ENCODE measurements at regions not wholly inside any gene's neighbourhood (a gene's known extent, or its start where the extent isn't known, plus 50 kb on each side); places are given as distances from the start of the nearest gene placed in this dataset.

DNA sequence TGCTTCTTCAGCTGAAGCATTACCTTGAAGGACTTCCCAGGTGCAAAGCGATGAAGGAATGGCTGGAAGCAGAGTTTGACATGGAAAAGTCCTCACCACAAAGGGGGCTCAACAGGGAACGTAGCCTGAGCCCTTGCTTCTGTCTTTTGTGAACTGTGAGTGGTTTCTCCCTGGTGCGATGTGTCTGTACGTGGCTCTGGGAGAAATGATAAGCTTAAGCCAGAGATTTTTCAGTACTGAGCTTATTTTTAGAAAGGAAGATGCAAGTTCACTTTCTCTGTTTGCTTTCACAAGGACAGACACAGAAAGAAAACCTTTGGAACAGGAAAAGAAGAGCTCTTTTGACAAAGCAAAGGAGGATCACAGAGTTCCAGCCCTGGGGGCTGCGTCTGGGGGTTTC is 79.4 kb downstream of the DACT2 start:
- Histone ChIP-seq H3K79me2 (ENCODE audit: insufficient read depth, low read length) (no peaks in the 10 kb centered on the region), H3K36me3 (replicated peaks in 1 of 2; ENCODE audit: control insufficient read depth in 1 of 2, insufficient read depth in 2 of 2, low read length in 2 of 2) (no peaks in the 10 kb centered on the region), H3K9ac (ENCODE audit: insufficient read depth, low read length, poor library complexity, severe bottlenecking) (no peak overlapping the region), H3K9me3 (replicated peaks in 1 of 2; ENCODE audit: control insufficient read depth in 1 of 2, insufficient read depth in 1 of 2, low read length in 2 of 2) (no peaks in the 10 kb centered on the region), H2AFZ (ENCODE audit: insufficient read depth, low read depth, low read length, poor library complexity, severe bottlenecking) (no peak overlapping the region), H4K20me1 (ENCODE audit: insufficient read depth, low read length) (no peaks in the 10 kb centered on the region), H3K27ac (ENCODE audit: low read depth in 1 of 2, low read length in 2 of 2) (no peak overlapping the region), H3K4me1 (ENCODE audit: control insufficient read depth in 1 of 2, insufficient read depth in 2 of 2, low read length in 2 of 2) (no peaks in the 10 kb centered on the region), H3K4me2 (replicated peaks; ENCODE audit: extremely low read depth, low read length, poor library complexity, severe bottlenecking) (no peak overlapping the region), H3K27me3 (ENCODE audit: control insufficient read depth in 2 of 2, insufficient read depth in 2 of 2, low read length in 2 of 2) (no peaks in the 10 kb centered on the region), H3K4me3 (replicated peaks in 1 of 3; ENCODE audit: low read depth in 2 of 3, low read length in 3 of 3) (no peak overlapping the region)
- 92% methylated on average over 2 of the region's 5 CpGs for WGBS (ENCODE audit: insufficient coverage)
- no peak overlapping the region for H3K4me3 Mint-ChIP-seq
- H3K36me3 Mint-ChIP-seq, result no peaks in the 10 kb centered on the region
- H3K4me1 Mint-ChIP-seq, result no peaks in the 10 kb centered on the region
- no peak for DNase-seq
- TF ChIP-seq, protein P1, sequence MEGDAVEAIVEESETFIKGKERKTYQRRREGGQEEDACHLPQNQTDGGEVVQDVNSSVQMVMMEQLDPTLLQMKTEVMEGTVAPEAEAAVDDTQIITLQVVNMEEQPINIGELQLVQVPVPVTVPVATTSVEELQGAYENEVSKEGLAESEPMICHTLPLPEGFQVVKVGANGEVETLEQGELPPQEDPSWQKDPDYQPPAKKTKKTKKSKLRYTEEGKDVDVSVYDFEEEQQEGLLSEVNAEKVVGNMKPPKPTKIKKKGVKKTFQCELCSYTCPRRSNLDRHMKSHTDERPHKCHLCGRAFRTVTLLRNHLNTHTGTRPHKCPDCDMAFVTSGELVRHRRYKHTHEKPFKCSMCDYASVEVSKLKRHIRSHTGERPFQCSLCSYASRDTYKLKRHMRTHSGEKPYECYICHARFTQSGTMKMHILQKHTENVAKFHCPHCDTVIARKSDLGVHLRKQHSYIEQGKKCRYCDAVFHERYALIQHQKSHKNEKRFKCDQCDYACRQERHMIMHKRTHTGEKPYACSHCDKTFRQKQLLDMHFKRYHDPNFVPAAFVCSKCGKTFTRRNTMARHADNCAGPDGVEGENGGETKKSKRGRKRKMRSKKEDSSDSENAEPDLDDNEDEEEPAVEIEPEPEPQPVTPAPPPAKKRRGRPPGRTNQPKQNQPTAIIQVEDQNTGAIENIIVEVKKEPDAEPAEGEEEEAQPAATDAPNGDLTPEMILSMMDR (IDR thresholded peaks at IDR 0.05), result no peak
- no peak overlapping the region for H3K27ac Mint-ChIP-seq
- peaks cover 0 to 2% (median 0%) of the 10 kb centered on the region in 7 donors for H3K9me3 Mint-ChIP-seq
- intact Hi-C loops (cut with micrococcal nuclease), result no loop called here
- H3K27me3 Mint-ChIP-seq (ENCODE audit: low read depth in 3 of 3), result peaks cover 0 to 3% (median 1%) of the 10 kb centered on the region in 3 donors

DNA sequence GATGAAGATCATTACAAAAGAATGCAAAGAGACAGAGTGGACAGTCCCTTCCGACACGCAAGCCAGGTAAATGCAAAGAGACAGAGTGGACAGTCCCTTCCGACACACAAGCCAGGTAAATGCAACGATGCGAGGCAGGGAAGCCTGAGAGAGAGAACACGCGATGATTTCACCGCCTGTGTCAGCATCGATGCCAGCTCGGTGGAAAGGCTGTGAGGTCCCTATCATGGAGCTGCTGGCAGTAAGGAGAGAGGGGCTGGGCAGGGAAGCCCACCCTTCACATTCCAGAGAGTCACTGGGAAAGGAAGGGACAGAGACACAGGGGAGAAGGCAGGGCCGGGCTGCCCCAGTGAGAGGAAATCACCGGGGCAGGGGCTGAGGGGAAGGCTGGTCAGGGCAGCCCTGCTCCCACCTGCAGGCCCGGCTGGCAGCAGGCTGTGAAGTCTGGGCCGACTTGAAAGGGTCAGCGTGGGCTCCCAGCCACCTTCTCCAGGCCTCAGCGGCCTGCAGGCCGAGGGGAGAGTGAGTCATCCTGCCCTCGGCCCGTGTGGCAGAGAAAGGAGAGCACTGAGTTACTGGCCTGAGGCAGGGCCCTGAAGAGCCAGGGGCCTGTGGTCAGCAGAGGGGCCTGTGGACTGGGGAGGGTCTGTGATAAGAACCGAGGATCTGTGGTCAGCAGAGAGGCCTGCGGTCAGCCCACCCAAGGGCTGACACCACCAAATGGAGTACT is 80.4 kb downstream of the DACT2 start:
- no peaks in the 10 kb centered on the region for H3K4me1 Mint-ChIP-seq
- Histone ChIP-seq H3K9ac (ENCODE audit: insufficient read depth, low read length, poor library complexity, severe bottlenecking) (no peak overlapping the region), H3K4me3 (replicated peaks in 1 of 3; ENCODE audit: low read depth in 2 of 3, low read length in 3 of 3) (no peak overlapping the region), H3K9me3 (replicated peaks in 1 of 2; ENCODE audit: control insufficient read depth in 1 of 2, insufficient read depth in 1 of 2, low read length in 2 of 2) (no peaks in the 10 kb centered on the region), H3K4me2 (replicated peaks; ENCODE audit: extremely low read depth, low read length, poor library complexity, severe bottlenecking) (no peak overlapping the region), H3K27ac (ENCODE audit: low read depth in 1 of 2, low read length in 2 of 2) (no peak overlapping the region), H3K79me2 (ENCODE audit: insufficient read depth, low read length) (no peaks in the 10 kb centered on the region), H4K20me1 (ENCODE audit: insufficient read depth, low read length) (no peaks in the 10 kb centered on the region), H3K4me1 (ENCODE audit: control insufficient read depth in 1 of 2, insufficient read depth in 2 of 2, low read length in 2 of 2) (no peaks in the 10 kb centered on the region), H3K36me3 (replicated peaks in 1 of 2; ENCODE audit: control insufficient read depth in 1 of 2, insufficient read depth in 2 of 2, low read length in 2 of 2) (no peaks in the 10 kb centered on the region), H2AFZ (ENCODE audit: insufficient read depth, low read depth, low read length, poor library complexity, severe bottlenecking) (no peak overlapping the region), H3K27me3 (ENCODE audit: control insufficient read depth in 2 of 2, insufficient read depth in 2 of 2, low read length in 2 of 2) (no peaks in the 10 kb centered on the region)
- TF ChIP-seq, protein P1 (IDR thresholded peaks at IDR 0.05), result no peak
- intact Hi-C loops (cut with micrococcal nuclease), result no loop called here
- no peak overlapping the region for H3K4me3 Mint-ChIP-seq
- H3K27me3 Mint-ChIP-seq (ENCODE audit: low read depth in 3 of 3), result peaks cover 0 to 3% (median 1%) of the 10 kb centered on the region in 3 donors
- no peaks in the 10 kb centered on the region for H3K36me3 Mint-ChIP-seq
- WGBS (ENCODE audit: insufficient coverage), result 77% methylated on average over 18 of the region's 21 CpGs
- H3K27ac Mint-ChIP-seq, result no peak overlapping the region
- peaks cover 0 to 2% (median 0%) of the 10 kb centered on the region in 7 donors for H3K9me3 Mint-ChIP-seq
- DNase-seq, result no peak

All from CD14-positive monocyte (primary cell).